GM12878 (cell line): ENCODE measurements at regions not wholly inside any gene's neighbourhood (a gene's known extent, or its start where the extent isn't known, plus 50 kb on each side); places are given as distances from the start of the nearest gene placed in this dataset.

ENCODE experiments used
- ATAC-seq: fragments of 200-7000 bp; cut with Tn5 transposase; 3 replicates; pipeline ENCODE4 v1.9.1; 2020; ENCODE audit warnings: mild to moderate bottlenecking, moderate library complexity
- BruUV-seq: library from RNA; stranded (reverse); fragments of 400-500 nt; replicated peaks from 2 replicates; lab custom pipeline; 2021; lab: Mats Ljungman, UMichigan
- CTCF ChIA-PET: fragments of 300-600 bp; sonication (Branson Sonifier 250); formaldehyde crosslinking; extraction: SDS; loops from one replicate; lab custom pipeline; 2021; ENCODE audit warnings: inconsistent platforms; lab: Yijun Ruan, JAX
- POLR2A ChIA-PET: fragments of 350-600 bp; formaldehyde crosslinking; extraction: SDS; loops from one replicate; lab custom pipeline; 2021; ENCODE audit warnings: inconsistent platforms; lab: Charles Lee
- RAD21 ChIA-PET: fragments of 300-600 bp; sonication (Branson Sonifier 250); formaldehyde crosslinking; loops from one replicate; lab custom pipeline; 2023; ENCODE audit warnings: antibody characterized with exemption; ENCODE audit not compliant: unreplicated experiment; lab: Charles Lee
- SMC1A ChIA-PET: fragments of 300-600 bp; sonication (Branson Sonifier 250); formaldehyde crosslinking; loops from one replicate; lab custom pipeline; 2023; ENCODE audit not compliant: unreplicated experiment, uncharacterized antibody; lab: Charles Lee
- DNase-seq: peaks from one replicate; pipeline ENCODE4 v3.0.0-alpha.2; 2011; ENCODE audit warnings: low read depth, low spot score
- FAIRE-seq: peaks from 3 replicates; lab custom pipeline; 2011; peaks lifted over from hg19 to GRCh38; lab: Jason Lieb, UNC
- H2AFZ ChIP-seq: 2 replicates; pipeline ENCODE4 v1.6.0; 2011; ENCODE audit warnings: low read depth, low read length, control low read depth; ENCODE audit not compliant: control insufficient read depth
- H3K27ac ChIP-seq: 2 replicates; pipeline ENCODE4 v1.5.1; 2011; ENCODE audit warnings: control low read depth; ENCODE audit not compliant: control insufficient read depth, insufficient read depth
- H3K27me3 ChIP-seq, 2 experiments: replicated peaks in 1 of 2; 2 replicates each; pipeline versions ENCODE4 v1.6.0 to v1.6.1; 2011; ENCODE audit warnings: low read length in 1 of 2; ENCODE audit not compliant: control insufficient read depth in 2 of 2, insufficient read depth in 2 of 2
- H3K36me3 ChIP-seq, 2 experiments: 2 replicates each; pipeline ENCODE4 v1.5.1; 2011; ENCODE audit warnings: low read length in 1 of 2; ENCODE audit not compliant: control insufficient read depth in 2 of 2, insufficient read depth in 2 of 2
- H3K4me1 ChIP-seq: 2 replicates; pipeline ENCODE4 v1.6.1; 2011; ENCODE audit warnings: mild to moderate bottlenecking, low read length, moderate library complexity, mixed read lengths; ENCODE audit not compliant: control insufficient read depth, insufficient read depth
- H3K4me2 ChIP-seq: 2 replicates; pipeline ENCODE4 v1.6.0; 2011; ENCODE audit warnings: control low read depth; ENCODE audit not compliant: control insufficient read depth, insufficient read depth
- H3K4me3 ChIP-seq: fragments of 200-600 bp; sonication (generic); 2 replicates; pipeline ENCODE4 v1.5.1; 2016
- H3K79me2 ChIP-seq: 2 replicates; pipeline ENCODE4 v1.6.0; 2011; ENCODE audit warnings: low read length; ENCODE audit not compliant: control insufficient read depth, insufficient read depth
- H3K9ac ChIP-seq: 2 replicates; pipeline ENCODE4 v1.8.0; 2011; ENCODE audit warnings: low read length, control low read depth, mixed read lengths; ENCODE audit not compliant: control insufficient read depth, insufficient read depth
- H3K9me3 ChIP-seq: replicated peaks from 3 replicates; pipeline ENCODE4 v1.5.1; 2011; ENCODE audit warnings: mild to moderate bottlenecking, low read length; ENCODE audit not compliant: control insufficient read depth, insufficient read depth
- H4K20me1 ChIP-seq: 2 replicates; pipeline ENCODE4 v1.6.0; 2011; ENCODE audit not compliant: control insufficient read depth, insufficient read depth
- BCL3 ChIP-seq: IDR thresholded peaks from 2 replicates; pipeline ENCODE4 v1.6.1; 2011; ENCODE audit warnings: borderline replicate concordance, low read depth, mild to moderate bottlenecking, moderate library complexity, low read length; ENCODE audit not compliant: insufficient read depth, poor library complexity, severe bottlenecking
- CBFB ChIP-seq: IDR thresholded peaks from 2 replicates; pipeline ENCODE4 v1.6.1; 2016; ENCODE audit warnings: antibody characterized with exemption, low read depth
- CEBPB ChIP-seq, 2 experiments: fragments of 150-350 bp in 1 of 2; IDR thresholded peaks; 2 replicates each; pipeline ENCODE4 v1.6.1; 2012 to 2014; ENCODE audit warnings: low read depth in 2 of 2, low read length in 2 of 2, borderline replicate concordance in 1 of 2, inconsistent platforms in 1 of 2
- CEBPZ ChIP-seq: fragments of 150-350 bp; IDR thresholded peaks from 2 replicates; pipeline ENCODE4 v1.6.1; 2016; ENCODE audit warnings: low read depth, low read length
- CTCF ChIP-seq, 3 experiments: IDR thresholded peaks in 2 of 3; conservative IDR thresholded peaks in 1 of 3; 2 replicates each; pipeline ENCODE4 v1.5.1; 2011; ENCODE audit warnings: low read depth in 3 of 3, low read length in 3 of 3, mild to moderate bottlenecking in 3 of 3, control low read depth in 2 of 3, moderate library complexity in 2 of 3, inconsistent platforms in 1 of 3, mixed read lengths in 1 of 3; ENCODE audit not compliant: control insufficient read depth in 2 of 3, insufficient read depth in 1 of 3; ENCODE audit errors: extremely low read depth in 1 of 3
- IRF4 ChIP-seq: IDR thresholded peaks from 2 replicates; pipeline ENCODE4 v1.6.1; 2011; ENCODE audit warnings: low read depth, low read length
- NFIC ChIP-seq: IDR thresholded peaks from 2 replicates; pipeline ENCODE4 v1.6.1; 2012; ENCODE audit warnings: low read depth, mild to moderate bottlenecking, inconsistent platforms, low read length, moderate library complexity
- PAX5 ChIP-seq: IDR thresholded peaks from 2 replicates; pipeline ENCODE4 v1.6.1; 2011; ENCODE audit warnings: low read depth, low read length, borderline replicate concordance
- POU2F2 ChIP-seq: IDR thresholded peaks from 3 replicates; pipeline ENCODE4 v1.6.1; 2011; ENCODE audit warnings: low read depth, mild to moderate bottlenecking, low read length, borderline replicate concordance
- RAD21 ChIP-seq: IDR thresholded peaks from 2 replicates; pipeline ENCODE4 v1.6.1; 2011; ENCODE audit warnings: mild to moderate bottlenecking, low read depth, low read length, moderate library complexity; ENCODE audit not compliant: insufficient read depth
- RCOR1 ChIP-seq: conservative IDR thresholded peaks from 2 replicates; pipeline ENCODE4 v1.6.1; 2012; ENCODE audit warnings: low read depth, low read length, improper control_type of control experiment
- TBL1XR1 ChIP-seq: IDR thresholded peaks from 2 replicates; pipeline ENCODE4 v1.6.1; 2012; ENCODE audit warnings: low read depth, low read length, improper control_type of control experiment
- USF2 ChIP-seq: IDR thresholded peaks from 2 replicates; pipeline ENCODE4 v1.6.1; 2011; ENCODE audit warnings: low read depth, low read length, improper control_type of control experiment, borderline replicate concordance
- WGBS: methylation state at CpG from one replicate; pipeline ENCODE4 v1.1.6; 2016; ENCODE audit warnings: low lambda C conversion rate; ENCODE audit not compliant: insufficient replicate concordance, insufficient coverage; ENCODE audit errors: missing lambda C conversion rate; 5-methylcytosine and 5-hydroxymethylcytosine counted together
- in situ Hi-C: fragments of 300-500 bp; cut with MboI; formaldehyde crosslinking; loops from 9 replicates; pipeline ENCODE4 v1.14.3; 2018; ENCODE audit warnings: mixed read lengths
- intact Hi-C: fragments of 100-400 bp; cut with micrococcal nuclease; formaldehyde crosslinking; loops from one replicate; pipeline ENCODE4 v1.14.2; 2022; ENCODE audit not compliant: unreplicated experiment

GRCh38 chr1:4395676-4396075 is 258.7 kb upstream of the AJAP1 start (continued):
- TF ChIP-seq CEBPZ (no peak), CBFB (no peak)
- TF ChIP-seq, all 136 proteins: peak for 0

- intact Hi-C loops = no loop called here
- no TSS peak for BruUV-seq
- H2AFZ ChIP-seq = no peak overlapping the region
- H4K20me1 ChIP-seq = no peaks in the 10 kb centered on the region
- no peaks in the 10 kb centered on the region for H3K79me2 ChIP-seq
- RAD21 ChIA-PET = no interaction called here
- no peak for ATAC-seq
- POLR2A ChIA-PET = no interaction called here
- in situ Hi-C loops = no loop called here
- no peak for DNase-seq
- H3K27me3 ChIP-seq = no peaks in the 10 kb centered on the region
- CTCF ChIA-PET = no interaction called here
- no peak overlapping the region for H3K9ac ChIP-seq
- H3K9me3 ChIP-seq = no peaks in the 10 kb centered on the region; the same call in 1 of the 3 replicates
- SMC1A ChIA-PET = no interaction called here
- H3K36me3 ChIP-seq = no peaks in the 10 kb centered on the region
- H3K27ac ChIP-seq = no peak overlapping the region
- no peaks in the 10 kb centered on the region for H3K4me1 ChIP-seq
- H3K4me3 ChIP-seq = no peak overlapping the region
- no peak for FAIRE-seq
- H3K4me2 ChIP-seq = no peak overlapping the region
- WGBS = 30% methylated on average over 9 of the region's 9 CpGs
- TF ChIP-seq USF2 (no peak), CEBPB (IDR thresholded peaks at IDR 0.05; ENCODE audit: borderline replicate concordance in 1 of 2, low read depth in 2 of 2, low read length in 2 of 2) (no peak), NFIC (no peak), POU2F2 (no peak), RAD21 (no peak), RCOR1 (no peak), CTCF (IDR thresholded peaks at IDR 0.05 in 2 of 3, conservative IDR thresholded peaks at IDR 0.05 in 1 of 3; ENCODE audit: control insufficient read depth in 2 of 3, extremely low read depth in 1 of 3, insufficient read depth in 1 of 3, low read depth in 3 of 3, low read length in 3 of 3) (no peak), IRF4 (no peak), BCL3 (no peak), TBL1XR1 (no peak), PAX5 (no peak)
- TF ChIP-seq, all 136 proteins: peak for 0
Observed at GRCh38 chr1:4396551-4396950, 257.9 kb upstream of the AJAP1 start.
